ENCODE measurements at regions not wholly inside any gene's neighbourhood (a gene's known extent, or its start where the extent isn't known, plus 50 kb on each side); places are given as distances from the start of the nearest gene placed in this dataset.

DNA sequence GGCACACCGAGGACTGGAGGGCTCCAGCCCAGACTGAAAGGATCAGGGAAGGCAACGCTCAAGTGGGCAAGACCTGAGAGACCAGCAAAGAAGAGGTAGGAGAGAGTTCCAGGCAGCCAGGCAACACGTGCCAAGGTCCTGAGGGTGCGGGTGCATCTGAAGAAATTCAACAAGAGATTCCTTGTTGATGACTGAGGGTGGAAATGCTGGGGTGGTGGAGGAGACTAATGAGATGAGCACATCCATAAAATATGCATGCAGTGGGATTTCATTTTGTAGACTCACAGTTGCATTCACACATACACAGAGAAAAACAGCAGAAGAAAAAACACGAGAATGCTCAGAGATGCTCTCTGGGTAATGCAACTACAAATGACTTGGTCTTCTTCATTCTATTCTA, 154.8 kb upstream of the FOXF1 start:
- no peak for DNase-seq (ENCODE audit: low read depth in 2 of 3, low spot score in 2 of 3)

DNA sequence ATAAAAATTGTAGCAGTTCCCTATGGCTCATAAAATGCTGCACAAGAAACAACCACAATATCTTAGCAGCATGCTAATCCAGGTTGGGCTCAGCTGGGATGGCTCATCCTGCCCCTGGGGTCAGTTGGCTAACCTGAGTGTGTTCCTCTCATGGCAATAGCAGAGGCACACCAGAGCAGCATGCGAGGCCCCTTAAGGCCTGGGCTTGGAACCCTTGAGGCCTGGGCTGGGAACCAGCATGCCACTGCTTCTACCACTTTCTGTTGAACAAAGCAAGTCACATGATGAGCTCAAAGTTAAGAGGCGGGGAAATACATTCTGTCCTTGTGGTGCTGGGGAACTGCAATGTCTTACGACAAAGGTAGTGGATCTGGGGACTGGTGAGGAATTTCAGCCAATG, 154.4 kb upstream of the FOXF1 start:
- no peak for DNase-seq (ENCODE audit: low read depth in 2 of 3, low spot score in 2 of 3)

DNA sequence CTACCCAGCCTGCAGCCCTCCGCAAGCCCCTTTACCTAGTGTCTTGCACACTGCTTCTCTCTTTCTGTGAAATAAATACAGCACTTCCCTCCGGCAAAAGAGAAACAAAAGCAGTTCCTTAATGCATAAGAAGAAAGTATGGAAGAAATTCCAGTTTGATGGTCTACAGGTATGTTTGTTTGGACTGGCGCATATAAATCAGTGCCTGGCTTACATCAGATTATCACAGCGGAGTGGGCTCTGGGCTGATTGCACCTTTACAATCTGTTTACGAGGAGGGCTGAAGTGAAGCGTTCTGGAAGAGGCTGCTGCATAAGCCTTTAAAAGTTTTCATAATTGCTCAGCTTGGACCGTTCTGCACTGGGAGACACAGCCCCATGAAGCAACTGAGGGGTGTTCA, 153.5 kb upstream of the FOXF1 start:
- DNase-seq (ENCODE audit: low read depth in 2 of 3, low spot score in 2 of 3), result no peak

DNA sequence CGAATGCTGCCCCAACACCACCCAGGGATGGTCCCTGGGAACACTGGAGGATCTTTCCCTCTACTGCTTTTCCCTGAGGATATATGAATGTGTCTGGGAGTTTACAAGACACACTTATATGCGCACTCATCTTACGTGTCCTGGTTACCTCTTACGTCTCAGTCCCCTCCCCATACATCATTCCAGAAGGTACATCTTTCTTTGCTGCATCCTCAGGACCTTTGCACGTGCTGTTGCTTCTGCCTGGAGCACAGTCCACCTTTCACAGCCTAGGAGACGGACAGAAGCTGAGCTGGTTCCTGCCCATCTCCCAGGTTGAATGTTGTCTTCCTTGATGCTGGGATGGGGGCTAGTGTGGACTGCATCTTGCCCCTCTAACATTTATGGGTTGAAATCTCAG, 153.0 kb upstream of the FOXF1 start:
- no peak for DNase-seq (ENCODE audit: low read depth in 2 of 3, low spot score in 2 of 3)

- DNase-seq (ENCODE audit: low read depth in 2 of 3, low spot score in 2 of 3), result no peak
Observed at GRCh38 chr16:86357950-86358349, 152.4 kb upstream of the FOXF1 start.

DNA sequence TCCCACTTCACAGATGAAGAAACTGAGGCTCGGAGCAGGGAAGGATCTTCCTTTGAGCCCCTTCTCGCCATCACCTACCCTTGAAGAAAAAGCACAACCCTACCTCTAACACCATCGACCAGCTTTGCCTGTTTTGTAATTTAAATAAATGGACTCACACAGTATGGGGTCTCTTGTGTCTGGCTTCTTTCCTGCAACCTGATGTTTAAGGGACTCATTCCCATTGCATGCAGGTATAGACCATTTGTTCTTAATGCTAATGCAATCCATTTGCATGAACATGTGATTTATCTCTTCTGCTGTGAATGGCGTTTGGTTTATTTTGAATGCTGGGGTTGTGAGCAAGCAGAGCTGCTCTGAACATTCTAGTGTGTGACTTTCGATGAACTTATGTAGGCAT, 150.8 kb upstream of the FOXF1 start:
- no peak for DNase-seq (ENCODE audit: low read depth in 2 of 3, low spot score in 2 of 3)

GRCh38 chr16:86362155-86362849, 148.0 kb upstream of the FOXF1 start:
- DNase-seq (ENCODE audit: low read depth in 2 of 3, low spot score in 2 of 3), result no peak

DNA sequence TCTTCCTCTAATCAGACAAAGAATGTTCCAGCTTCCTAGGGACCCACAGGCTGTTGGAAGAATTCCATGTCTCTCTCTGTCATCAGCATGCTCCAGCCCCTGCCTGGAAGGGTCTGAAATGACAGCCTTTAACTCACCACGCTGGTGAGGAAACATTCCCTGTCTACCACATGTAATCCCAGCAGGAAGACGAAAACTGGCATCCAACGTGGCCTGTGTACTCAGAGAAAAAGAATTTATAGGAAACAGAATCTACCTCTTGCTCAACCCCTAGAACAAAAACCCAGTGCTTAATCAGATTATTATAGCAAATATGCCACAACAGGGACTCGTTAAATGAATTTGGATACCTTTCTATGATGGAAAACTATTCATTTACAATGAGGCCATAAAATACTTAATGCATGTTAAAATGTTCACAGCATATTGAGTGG, 147.3 kb upstream of the FOXF1 start:
- DNase-seq (ENCODE audit: low read depth in 2 of 3, low spot score in 2 of 3), result no peak

GRCh38 chr16:86363836-86364618, 146.3 kb upstream of the FOXF1 start:
- DNase-seq (ENCODE audit: low read depth in 2 of 3, low spot score in 2 of 3), result no peak

- no peak for DNase-seq (ENCODE audit: low read depth in 2 of 3, low spot score in 2 of 3)
Observed at GRCh38 chr16:86364653-86365380, 145.5 kb upstream of the FOXF1 start.

- no peak for DNase-seq (ENCODE audit: low read depth in 2 of 3, low spot score in 2 of 3)
Observed at GRCh38 chr16:86365513-86366273, 144.6 kb upstream of the FOXF1 start.

GRCh38 chr16:86366481-86366880, 143.8 kb upstream of the FOXF1 start:
- no peak for DNase-seq (ENCODE audit: low read depth in 2 of 3, low spot score in 2 of 3)

GRCh38 chr16:86367291-86368072, 142.8 kb upstream of the FOXF1 start:
- DNase-seq (ENCODE audit: low read depth in 2 of 3, low spot score in 2 of 3), result no peak

DNA sequence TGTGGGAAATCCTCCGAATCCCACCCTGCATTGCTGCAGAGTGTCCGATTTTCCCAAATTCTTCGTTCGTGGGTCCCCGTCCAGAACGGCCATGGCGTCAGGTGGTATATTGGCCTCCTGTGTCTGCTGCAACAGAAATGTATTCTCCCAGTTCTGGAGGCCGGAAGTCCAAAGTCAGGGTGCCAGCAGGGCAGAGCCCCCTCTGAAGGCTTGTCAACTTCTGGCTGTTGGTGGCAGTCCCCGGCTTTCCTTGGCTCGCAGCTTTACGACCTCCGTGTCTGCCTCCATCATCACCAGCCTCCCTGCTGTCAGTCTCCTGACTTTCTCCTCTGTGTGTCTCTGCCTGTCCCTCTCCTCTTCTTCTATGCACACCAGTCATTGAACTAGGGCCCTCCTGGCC, 142.1 kb upstream of the FOXF1 start:
- no peak for DNase-seq (ENCODE audit: low read depth in 2 of 3, low spot score in 2 of 3)

DNA sequence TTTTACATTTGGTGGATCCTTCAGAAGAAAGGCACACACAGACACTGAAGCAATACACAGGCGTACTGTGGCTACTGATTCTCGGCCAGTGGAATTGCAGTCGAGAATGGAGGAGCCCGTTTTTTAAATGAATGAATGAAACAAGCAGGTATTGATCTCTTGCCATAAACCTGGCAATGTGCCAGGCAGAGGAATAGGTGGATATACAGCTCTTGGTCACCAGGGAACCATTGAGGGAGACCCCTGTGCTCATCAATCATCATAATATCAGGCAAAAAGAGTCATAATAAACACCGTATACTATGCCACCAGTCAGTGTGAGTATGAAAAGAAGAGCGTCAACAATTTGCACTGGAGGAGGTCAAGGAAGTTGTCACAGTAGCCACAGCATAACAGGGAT, 140.3 kb upstream of the FOXF1 start:
- no peak for DNase-seq (ENCODE audit: low read depth in 2 of 3, low spot score in 2 of 3)

DNA sequence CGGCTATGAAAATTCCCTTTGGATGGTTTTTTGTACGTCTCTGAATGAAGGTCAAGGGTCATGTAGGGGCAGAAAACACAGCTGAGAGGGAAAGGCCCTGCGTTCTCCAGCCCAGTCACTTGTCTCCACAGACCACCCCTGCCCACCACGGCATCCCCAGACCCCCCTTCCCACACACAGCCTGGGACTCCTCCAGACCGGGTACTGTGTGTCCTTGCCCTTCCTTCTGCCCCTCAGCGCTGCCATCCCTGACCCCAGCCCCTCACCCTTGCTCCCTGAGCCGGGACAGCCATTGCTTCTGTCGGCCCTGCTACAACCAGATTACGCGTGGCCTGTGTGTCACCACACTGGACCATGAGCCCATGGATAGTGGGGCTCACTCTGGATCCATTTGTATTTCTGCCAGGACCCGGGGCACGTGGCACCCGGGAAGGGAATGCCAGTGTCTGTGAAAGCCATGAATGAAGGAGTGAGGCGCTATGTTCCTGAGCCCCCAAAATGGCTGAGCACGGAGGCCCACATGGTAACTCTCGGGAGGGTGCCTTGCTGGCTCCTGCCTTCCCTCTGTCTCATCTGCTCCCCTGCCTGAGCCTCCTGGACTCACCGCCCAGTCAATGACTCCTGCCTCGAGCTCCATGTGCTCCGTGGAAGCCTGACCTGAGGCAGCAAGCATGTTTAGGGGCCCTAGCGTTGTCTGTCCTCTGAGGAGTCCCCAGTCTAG, 139.1 kb upstream of the FOXF1 start:
- no peak for DNase-seq (ENCODE audit: low read depth in 2 of 3, low spot score in 2 of 3)

DNA sequence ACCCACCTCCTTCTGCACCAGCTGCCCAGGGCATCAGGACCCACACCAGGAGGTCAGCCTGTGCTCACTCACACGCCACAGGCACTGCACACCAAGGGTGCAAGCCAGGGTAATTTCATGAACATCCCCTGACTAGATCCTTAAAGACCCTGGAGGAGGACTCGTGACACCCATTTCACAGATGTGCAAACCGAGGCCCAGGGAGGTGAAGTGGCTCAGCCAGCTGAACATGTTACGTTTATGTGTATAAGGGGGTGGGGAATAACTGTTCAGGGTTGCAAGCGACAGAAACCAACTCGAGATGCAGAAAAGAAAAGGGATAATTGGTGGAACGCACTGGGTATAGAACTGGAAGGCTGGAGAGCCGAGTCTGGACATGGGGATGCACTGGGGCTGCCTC, 138.1 kb upstream of the FOXF1 start:
- no peak for DNase-seq (ENCODE audit: low read depth in 2 of 3, low spot score in 2 of 3)

DNA sequence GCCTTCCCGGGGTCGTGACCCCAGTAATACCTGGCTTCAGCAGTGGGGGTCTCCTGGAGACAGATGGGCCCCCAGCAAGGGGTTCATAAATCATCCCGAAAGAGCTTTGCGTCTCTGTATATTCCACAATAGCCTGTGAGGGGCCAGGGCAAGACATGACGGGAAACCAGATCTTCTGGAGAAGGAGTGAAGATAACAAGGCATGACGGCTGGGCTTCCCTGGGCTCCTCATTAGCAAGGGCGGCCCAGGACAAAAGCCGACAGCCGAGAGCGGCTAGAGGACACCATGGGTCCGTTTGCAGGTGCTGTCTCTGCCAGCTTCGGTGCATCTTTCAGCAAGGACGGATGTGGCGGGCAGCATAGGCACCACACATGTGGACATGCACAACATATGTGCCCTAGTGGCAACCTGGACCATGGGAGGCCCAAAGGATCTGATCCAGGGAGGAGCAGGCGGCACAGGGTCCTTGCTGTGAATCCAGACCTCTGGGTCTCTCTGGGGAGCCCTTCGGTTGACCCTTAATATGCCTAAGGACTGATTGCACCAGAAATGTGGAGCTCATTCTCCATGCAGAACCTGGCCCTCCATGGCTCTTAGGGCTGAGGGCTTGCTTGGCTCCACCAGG, 136.9 kb upstream of the FOXF1 start:
- DNase-seq (ENCODE audit: low read depth in 2 of 3, low spot score in 2 of 3), result no peak

DNA sequence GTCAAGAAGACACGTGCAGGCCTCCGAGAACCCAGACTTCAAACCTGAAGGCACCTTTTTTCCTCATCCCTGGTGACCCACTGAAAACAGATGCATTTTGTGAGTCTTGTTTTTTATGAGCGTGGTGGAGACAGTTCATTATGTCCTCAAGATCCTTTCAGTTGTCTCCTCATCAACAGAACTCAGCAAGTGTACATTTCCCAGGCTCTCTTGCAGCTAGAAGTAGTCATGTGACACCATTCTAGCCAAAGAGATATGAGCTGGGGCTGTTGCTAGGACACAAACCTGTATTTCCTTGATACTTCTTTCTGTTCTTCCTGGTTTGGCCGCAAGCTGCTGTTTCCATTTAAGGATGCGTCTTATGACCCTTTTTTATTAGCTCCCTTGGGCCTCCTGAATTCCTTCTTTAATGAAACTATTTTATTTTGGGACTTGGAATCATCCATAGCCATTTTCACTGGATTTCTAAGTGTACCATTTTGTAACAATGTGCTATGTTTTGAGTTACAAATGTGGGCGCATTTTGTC, 135.7 kb upstream of the FOXF1 start:
- no peak for DNase-seq (ENCODE audit: low read depth in 2 of 3, low spot score in 2 of 3)

Measured in activated CD8-positive, alpha-beta memory T cell treated with anti-CD3 and anti-CD28 coated beads for 48 hours (primary cell).